Renal cortical epithelial cell (primary cell): ENCODE measurements at regions not wholly inside any gene's neighbourhood (a gene's known extent, or its start where the extent isn't known, plus 50 kb on each side); places are given as distances from the start of the nearest gene placed in this dataset.

Experiments used
- DNase-seq: peaks from one replicate; pipeline ENCODE4 v3.0.0-alpha.2; 2011; ENCODE audit warnings: low read depth

DNA sequence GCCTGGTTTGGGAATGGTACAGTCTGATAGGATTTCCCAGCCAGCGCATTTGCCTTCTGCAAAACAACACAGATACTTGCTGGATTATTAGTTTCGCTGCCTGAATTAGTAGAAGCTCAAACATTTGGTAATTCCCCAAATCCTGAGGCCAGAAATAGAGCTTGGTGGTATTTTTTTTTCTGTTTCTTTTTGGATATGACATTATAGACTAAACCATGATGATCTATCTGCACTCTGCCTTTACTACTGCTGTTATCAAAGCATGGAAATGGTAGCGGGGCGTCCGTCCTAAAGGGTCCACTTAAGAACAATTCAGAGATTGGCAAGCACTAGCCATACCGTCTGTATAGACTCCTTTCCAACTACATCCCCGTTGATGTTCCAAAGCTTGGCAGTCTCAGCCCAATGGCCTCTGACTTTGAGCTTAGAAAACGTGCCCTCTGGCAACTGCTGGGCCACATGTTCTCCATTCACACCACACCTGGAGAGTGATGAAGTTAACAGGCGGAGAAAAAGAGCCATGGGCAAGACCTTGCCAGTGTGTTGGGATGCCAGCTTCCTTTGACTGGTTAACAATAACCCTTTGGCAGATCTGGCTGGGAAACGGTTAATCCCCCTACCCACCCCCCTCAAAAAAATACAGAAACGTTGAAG, 241.0 kb upstream of the NR2F2 start:
- DNase-seq, result no peak

DNA sequence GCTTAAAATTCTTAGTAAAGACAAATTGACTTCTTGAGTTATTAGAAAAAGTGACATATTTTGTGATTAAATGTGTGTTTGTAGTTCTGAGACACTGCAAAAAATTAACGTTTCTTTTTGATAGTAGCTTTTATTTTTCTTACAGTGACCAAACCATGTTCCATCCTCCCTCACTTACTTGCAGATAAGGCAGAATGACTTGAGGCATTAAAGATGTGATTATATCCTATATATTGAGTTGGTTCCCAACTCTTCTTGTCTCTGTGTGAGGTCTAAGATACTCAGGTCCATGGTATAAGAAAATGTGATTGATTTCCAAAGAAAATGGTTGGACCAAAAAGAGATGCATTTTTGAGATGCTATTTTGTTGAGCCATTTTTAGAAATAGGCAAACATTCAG, 238.3 kb upstream of the NR2F2 start:
- DNase-seq, result no peak

GRCh38 chr15:96093063-96093462, 237.4 kb upstream of the NR2F2 start:
- DNase-seq, result no peak

- DNase-seq, result no peak
Observed at GRCh38 chr15:96097661-96098060, 232.8 kb upstream of the NR2F2 start.

- peak; percentile 15 for DNase-seq
Observed at GRCh38 chr15:96102631-96103030, 227.9 kb upstream of the NR2F2 start.

DNA sequence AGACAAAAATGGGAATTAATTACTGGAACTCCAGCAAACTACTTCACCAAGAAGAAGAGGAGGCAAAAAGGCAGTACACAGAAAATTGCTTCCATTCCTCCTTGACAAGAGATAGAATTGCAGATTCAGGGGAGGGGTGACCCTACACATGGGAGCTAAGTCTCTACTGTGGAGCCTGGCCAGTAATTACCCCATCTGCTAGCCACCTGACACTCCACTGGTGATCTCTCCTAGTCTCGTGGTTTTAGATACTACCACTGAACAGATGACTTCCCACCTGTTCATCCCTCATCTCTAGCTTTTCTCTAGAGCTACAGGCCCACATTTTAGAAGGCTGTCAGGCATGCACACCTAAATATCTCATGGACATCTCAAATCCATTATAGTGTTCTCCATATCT, 224.3 kb upstream of the NR2F2 start:
- DNase-seq, result no peak

DNA sequence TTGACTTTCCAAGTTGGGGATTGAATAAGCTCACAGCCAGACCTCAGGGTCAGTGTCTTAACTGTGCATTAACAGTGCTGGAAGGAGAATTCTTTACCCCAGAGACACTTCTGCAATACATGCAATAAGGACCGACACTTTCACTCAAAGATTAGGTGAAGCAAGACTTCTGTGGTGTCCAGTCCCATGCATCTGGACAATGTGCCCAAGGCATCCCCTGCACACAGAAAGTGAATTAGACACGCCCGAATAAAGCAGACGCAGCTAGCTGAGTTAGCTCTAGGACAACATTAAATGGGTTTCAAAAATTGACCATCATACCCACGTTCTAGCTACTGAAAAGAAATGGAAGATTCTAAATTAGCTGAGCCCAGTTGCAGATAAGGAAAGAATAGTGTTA, 223.9 kb upstream of the NR2F2 start:
- no peak for DNase-seq

GRCh38 chr15:96107916-96108315, 222.6 kb upstream of the NR2F2 start:
- no peak for DNase-seq

DNA sequence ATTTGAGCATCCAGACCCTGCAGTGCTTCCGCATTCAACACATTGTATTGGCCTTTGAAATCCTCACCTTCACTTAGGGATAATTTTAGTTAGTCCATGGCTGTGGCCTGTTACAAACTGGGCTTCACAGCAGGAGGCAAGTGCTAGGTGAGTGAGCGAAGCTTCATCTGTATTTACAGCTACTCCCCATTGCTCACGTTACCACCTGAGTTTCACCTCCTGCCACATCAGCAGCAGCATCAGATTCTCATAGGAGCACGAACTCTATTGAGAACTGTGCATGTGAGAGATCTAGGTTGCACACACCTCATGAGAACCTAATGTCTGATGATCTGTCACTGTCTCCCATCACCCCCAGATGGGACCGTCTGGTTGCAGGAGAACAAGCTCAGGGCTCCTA, 222.1 kb upstream of the NR2F2 start:
- DNase-seq, result no peak

DNA sequence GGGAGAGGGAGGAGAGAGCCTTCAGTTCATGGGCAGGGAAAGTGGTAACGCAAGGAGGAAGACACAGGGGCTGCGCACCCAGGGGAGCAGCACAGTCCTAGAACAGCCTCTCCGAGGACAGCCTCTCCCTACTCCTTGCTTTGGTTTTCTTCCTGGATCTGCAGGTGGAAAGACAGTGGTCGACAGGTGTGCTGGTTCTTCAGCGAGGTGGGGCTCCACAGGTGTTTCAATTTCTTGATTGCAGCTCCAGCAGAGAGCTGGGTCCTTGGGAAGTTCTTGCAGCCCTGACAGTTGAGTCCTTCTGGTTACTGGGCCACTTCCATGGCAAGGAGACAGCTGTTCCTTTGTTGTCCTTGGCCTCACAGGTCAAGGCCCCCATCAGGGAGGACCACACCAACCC, 220.7 kb upstream of the NR2F2 start:
- DNase-seq, result no peak

DNA sequence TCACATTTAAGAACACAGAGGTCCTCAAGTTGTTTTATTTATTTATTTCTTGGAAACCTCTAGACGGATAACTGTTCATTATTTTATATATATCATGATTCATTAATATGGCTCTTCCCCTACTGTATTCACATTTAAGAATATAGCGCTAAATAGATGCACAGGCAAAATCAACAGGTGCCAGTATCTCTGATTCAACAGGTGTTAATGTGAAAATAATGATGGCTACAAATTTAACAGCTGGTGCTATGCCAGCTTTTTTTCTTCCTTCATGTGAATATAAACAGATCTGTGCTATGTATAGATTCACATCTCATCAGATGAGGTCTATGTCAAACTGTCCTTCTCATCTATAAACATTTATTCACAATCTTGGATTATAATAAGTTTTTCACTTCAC, 218.5 kb upstream of the NR2F2 start:
- no peak for DNase-seq

- DNase-seq, result peak; percentile 75
Observed at GRCh38 chr15:96115642-96116041, 214.9 kb upstream of the NR2F2 start.

DNA sequence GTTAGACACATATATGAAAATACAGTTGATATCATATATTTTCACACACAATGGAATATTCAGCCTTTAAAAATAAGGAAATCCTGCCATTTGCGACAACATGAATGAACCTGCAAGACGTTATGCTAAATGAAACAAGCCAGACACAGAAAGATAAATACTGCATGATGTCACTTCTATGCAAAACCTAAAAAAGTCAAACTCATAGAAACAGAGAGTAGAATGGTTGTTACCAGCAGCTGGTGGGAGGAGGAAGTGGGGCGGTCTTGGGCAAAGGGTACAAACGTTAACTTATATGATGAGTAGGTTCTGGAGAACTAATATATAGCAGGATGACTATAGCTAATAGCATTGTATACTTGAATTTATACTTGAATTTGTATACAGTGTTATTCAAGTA, 213.2 kb upstream of the NR2F2 start:
- DNase-seq, result no peak

GRCh38 chr15:96119734-96120133, 210.8 kb upstream of the NR2F2 start:
- DNase-seq, result no peak

- no peak for DNase-seq
Observed at GRCh38 chr15:96121086-96121920, 209.2 kb upstream of the NR2F2 start.

DNA sequence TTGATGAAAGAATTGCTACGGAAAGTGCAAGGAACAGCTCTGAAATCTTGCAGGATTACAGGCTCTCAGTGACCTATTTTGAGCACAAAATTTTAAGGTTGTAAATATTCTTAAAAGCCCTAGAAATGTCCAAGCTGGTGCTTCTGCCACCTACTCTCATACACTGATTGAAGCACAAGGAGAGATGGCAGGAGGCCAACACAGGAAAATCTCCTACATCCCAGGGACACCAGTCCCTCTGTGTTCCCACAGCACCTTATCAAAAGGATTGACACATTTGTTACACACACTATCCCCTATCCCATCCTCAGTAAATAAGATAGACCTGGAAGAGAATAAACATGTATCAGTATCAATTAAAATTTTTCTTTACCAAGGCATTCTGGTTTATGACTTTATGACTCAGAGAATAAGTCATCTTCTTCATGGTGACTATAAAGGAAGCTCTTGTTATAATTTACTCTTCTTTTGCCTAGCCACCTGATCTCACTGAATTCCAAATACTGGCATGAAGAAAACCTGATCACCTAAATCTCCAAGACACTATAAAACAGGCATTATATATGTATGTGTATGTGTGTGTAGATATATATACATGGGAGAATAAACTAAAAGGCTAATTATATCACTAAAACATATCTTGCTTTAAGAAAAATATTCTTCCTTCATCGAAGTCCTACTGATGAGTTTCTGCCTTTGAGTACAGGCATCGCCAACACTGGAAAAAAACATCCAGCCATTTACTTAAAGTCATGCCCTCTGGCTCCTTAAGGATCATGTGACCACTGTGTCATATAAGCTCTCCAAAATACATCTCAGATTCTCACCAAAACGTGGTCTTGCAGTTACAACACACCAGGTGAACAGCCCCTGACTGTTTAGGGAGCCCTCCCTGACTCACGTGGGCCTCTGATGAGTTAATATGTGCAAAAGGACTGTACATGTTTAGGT, 208.1 kb upstream of the NR2F2 start:
- DNase-seq, result peak; percentile 45

GRCh38 chr15:96123028-96123400, 207.5 kb upstream of the NR2F2 start:
- no peak for DNase-seq

DNA sequence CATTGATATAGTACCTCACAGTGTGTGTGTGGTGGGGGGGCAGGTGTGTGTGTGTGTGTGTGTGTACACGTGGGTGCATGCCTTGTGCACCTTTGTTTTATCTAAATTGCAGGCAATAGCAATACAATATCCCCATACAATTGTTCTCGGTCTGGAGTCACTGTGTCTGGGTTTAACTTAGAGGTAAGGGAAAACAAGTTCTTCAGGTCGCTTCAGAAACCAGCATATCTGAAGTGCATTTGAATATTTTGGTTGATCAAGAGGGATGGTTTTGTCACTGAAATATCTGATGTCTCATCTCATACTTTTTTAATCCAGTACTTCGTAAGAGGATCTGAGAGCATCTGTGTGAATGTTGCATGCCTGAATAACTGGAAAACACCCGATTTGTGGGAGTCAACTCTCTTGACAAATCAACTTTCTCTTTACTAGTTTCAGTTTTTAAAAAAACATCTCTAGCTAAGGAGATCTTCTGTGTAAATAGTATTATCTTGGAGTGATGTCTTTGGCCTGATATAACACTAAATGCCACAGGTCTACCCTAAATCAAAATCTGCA, 206.8 kb upstream of the NR2F2 start:
- no peak for DNase-seq

DNA sequence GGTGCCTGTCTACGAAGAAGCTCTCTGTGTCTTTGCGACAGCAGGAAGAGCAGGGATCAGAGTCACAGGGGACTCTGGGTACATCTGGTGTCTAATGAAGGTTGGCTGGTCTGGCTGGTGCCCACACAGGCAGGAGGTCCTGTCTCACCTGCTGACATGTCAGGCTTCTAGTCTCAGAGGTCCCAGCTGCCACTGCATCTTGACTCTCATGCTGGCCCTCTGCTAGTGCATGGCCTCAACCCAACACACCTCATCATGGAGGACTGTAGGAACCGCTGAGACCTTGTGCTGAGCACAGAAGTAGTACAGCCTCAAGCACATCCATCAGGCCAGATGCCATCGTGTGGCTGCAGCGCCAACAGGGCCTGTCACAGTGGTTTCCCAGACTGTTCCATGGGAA, 206.1 kb upstream of the NR2F2 start:
- no peak for DNase-seq

- DNase-seq, result no peak
Observed at GRCh38 chr15:96125721-96126415, 204.6 kb upstream of the NR2F2 start.

DNA sequence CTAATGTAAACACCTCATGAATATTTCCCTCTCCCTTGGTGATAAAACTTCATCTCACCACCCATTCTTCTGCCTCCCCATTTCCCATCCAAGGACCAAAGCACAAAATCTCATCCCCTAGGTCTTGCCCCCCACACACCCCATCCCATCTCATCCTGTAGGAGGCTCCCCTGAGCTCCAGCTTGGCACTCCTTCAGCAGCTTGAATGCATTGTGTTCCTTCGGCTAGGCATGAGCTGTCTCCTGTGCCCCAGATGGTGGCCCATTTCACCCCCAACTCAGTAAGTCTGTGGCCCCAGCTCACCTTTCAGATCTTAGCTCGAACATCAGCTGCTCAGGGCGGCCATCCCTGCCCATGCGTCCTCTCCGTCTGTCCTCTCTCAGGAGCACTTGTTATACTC, 203.6 kb upstream of the NR2F2 start:
- DNase-seq, result no peak

GRCh38 chr15:96130734-96131133, 199.8 kb upstream of the NR2F2 start:
- DNase-seq, result peak; percentile 7
